HCT116 (cell line): ENCODE measurements at regions not wholly inside any gene's neighbourhood (a gene's known extent, or its start where the extent isn't known, plus 50 kb on each side); places are given as distances from the start of the nearest gene placed in this dataset.

Experiments used
- ATAC-seq: fragments of 200-7000 bp; cut with Tn5 transposase; 2 replicates; pipeline ENCODE4 v1.9.1; 2020; ENCODE audit warnings: mild to moderate bottlenecking, moderate library complexity
- BruUV-seq: library from RNA; stranded (reverse); fragments of 400-500 nt; replicated peaks from 2 replicates; lab custom pipeline; 2021; lab: Mats Ljungman, UMichigan
- CTCF ChIA-PET: fragments of 300-600 bp; sonication (Branson Sonifier 250); formaldehyde crosslinking; loops from one replicate; lab custom pipeline; 2021; ENCODE audit warnings: antibody characterized with exemption; lab: Charles Lee
- POLR2A ChIA-PET: fragments of 300-600, 350-600 bp; sonication (Branson Sonifier 250); formaldehyde crosslinking; loops from one replicate; lab custom pipeline; 2021; ENCODE audit warnings: antibody characterized with exemption; lab: Charles Lee
- RAD21 ChIA-PET, 2 experiments: fragments of 300-600 bp; sonication (Branson Sonifier 250); formaldehyde crosslinking; loops; one replicate each; lab custom pipeline; 2023; ENCODE audit warnings: low total read pairs in 2 of 2; ENCODE audit not compliant: uncharacterized antibody in 2 of 2, unreplicated experiment in 2 of 2, low non-redundant PET in 1 of 2; lab: Charles Lee
- DNase-seq: peaks from one replicate; pipeline ENCODE4 v3.0.0-alpha.2; 2010; ENCODE audit warnings: low read depth, low spot score
- H2AFZ ChIP-seq: fragments of 200-600 bp; shearing (Covaris generic), sonication (generic); 2 replicates; pipeline ENCODE4 v1.6.1; 2017; ENCODE audit warnings: low read depth, mixed run types, mixed read lengths, antibody characterized with exemption, low read length; ENCODE audit not compliant: poor library complexity, severe bottlenecking
- H3K27ac ChIP-seq: 2 replicates; pipeline ENCODE4 v1.5.1; 2012; ENCODE audit warnings: low read depth, low read length
- H3K27me3 ChIP-seq: fragments of 200-600 bp; sonication (generic); 2 replicates; pipeline ENCODE4 v1.6.1; 2016; ENCODE audit warnings: mixed run types, low read length, mixed read lengths; ENCODE audit not compliant: insufficient read depth
- H3K36me3 ChIP-seq, 2 experiments: fragments of 200-500 bp in 1 of 2; fragments of 200-600 bp in 1 of 2; sonication (Bioruptor generic) in 1 of 2; sonication (generic) in 1 of 2; 2 replicates each; pipeline versions ENCODE4 v1.5.1 to v1.6.1; 2014 to 2016; ENCODE audit warnings: low read length in 2 of 2, inconsistent platforms in 1 of 2, mixed read lengths in 1 of 2, mixed run types in 1 of 2; ENCODE audit not compliant: insufficient read depth in 2 of 2, control insufficient read depth in 1 of 2
- H3K4me1 ChIP-seq, 2 experiments: fragments of 200-600 bp in 1 of 2; sonication (generic) in 1 of 2; 2 replicates each; pipeline versions ENCODE4 v1.5.1 to v1.6.1; 2012 to 2017; ENCODE audit warnings: low read length in 2 of 2, inconsistent platforms in 1 of 2, mild to moderate bottlenecking in 1 of 2, mixed read lengths in 1 of 2, mixed run types in 1 of 2, moderate library complexity in 1 of 2; ENCODE audit not compliant: insufficient read depth in 2 of 2, control insufficient read depth in 1 of 2
- H3K4me2 ChIP-seq: fragments of 200-600 bp; sonication (generic); 2 replicates; pipeline ENCODE4 v1.6.1; 2017; ENCODE audit warnings: mixed run types, low read length, mixed read lengths
- H3K4me3 ChIP-seq, 2 experiments: fragments of 200-600 bp in 1 of 2; sonication (generic) in 1 of 2; replicated peaks in 1 of 2; 2 replicates each; pipeline ENCODE4 v1.5.1; 2011 to 2016; ENCODE audit warnings: low read length in 2 of 2, control low read depth in 1 of 2, low read depth in 1 of 2, mild to moderate bottlenecking in 1 of 2, mixed read lengths in 1 of 2, mixed run types in 1 of 2
- H3K79me2 ChIP-seq: fragments of 200-600 bp; sonication (generic); 2 replicates; pipeline ENCODE4 v1.6.1; 2017; ENCODE audit warnings: mild to moderate bottlenecking, mixed run types, low read length, moderate library complexity, mixed read lengths; ENCODE audit not compliant: insufficient read depth
- H3K9ac ChIP-seq: fragments of 200-600 bp; sonication (generic); 2 replicates; pipeline ENCODE4 v1.6.1; 2016; ENCODE audit warnings: low read length, mixed read lengths
- H3K9me2 ChIP-seq: fragments of 200-600 bp; sonication (generic), shearing (Covaris generic); 2 replicates; pipeline ENCODE4 v1.6.1; 2017; ENCODE audit warnings: mixed run types, mild to moderate bottlenecking, moderate library complexity; ENCODE audit not compliant: insufficient read depth
- H3K9me3 ChIP-seq, 2 experiments: fragments of 200-500 bp in 1 of 2; fragments of 200-600 bp in 1 of 2; sonication (Bioruptor generic) in 1 of 2; sonication (generic) in 1 of 2; 2 replicates each; pipeline ENCODE4 v1.6.1; 2014 to 2017; ENCODE audit warnings: low read length in 2 of 2, mixed read lengths in 2 of 2, inconsistent platforms in 1 of 2, low read depth in 1 of 2, mild to moderate bottlenecking in 1 of 2, mixed run types in 1 of 2, moderate library complexity in 1 of 2; ENCODE audit not compliant: control insufficient read depth in 1 of 2, insufficient read depth in 1 of 2
- H4K20me1 ChIP-seq: fragments of 200-600 bp; sonication (generic), shearing (Covaris generic); 2 replicates; pipeline ENCODE4 v1.6.1; 2017; ENCODE audit warnings: mixed run types, mild to moderate bottlenecking, moderate library complexity; ENCODE audit not compliant: insufficient read depth
- ATF3 ChIP-seq: IDR thresholded peaks from 2 replicates; pipeline ENCODE4 v1.6.1; 2012
- CBX3 ChIP-seq: IDR thresholded peaks from 2 replicates; pipeline ENCODE4 v1.6.1; 2012; ENCODE audit warnings: low read depth
- CEBPB ChIP-seq: IDR thresholded peaks from 2 replicates; pipeline ENCODE4 v1.6.1; 2012; ENCODE audit warnings: low read depth
- EZH2 ChIP-seq: fragments of 200-600 bp; sonication (generic); IDR thresholded peaks from 2 replicates; pipeline ENCODE4 v1.6.1; 2017; ENCODE audit warnings: antibody characterized with exemption, mixed run types
- FOSL1 ChIP-seq: IDR thresholded peaks from 2 replicates; pipeline ENCODE4 v1.6.1; 2012; ENCODE audit warnings: low read depth
- MAX ChIP-seq: IDR thresholded peaks from 2 replicates; pipeline ENCODE4 v1.6.1; 2012
- POLR2AphosphoS5 ChIP-seq: IDR thresholded peaks from 2 replicates; pipeline ENCODE4 v1.6.1; 2011; ENCODE audit warnings: mild to moderate bottlenecking, low read depth, low read length, moderate library complexity
- RAD21 ChIP-seq: IDR thresholded peaks from 2 replicates; pipeline ENCODE4 v1.6.1; 2012; ENCODE audit warnings: low read depth, mild to moderate bottlenecking
- REST ChIP-seq: IDR thresholded peaks from 2 replicates; pipeline ENCODE4 v1.6.1; 2012; ENCODE audit warnings: low read depth
- SP1 ChIP-seq: IDR thresholded peaks from 2 replicates; pipeline ENCODE4 v1.6.1; 2012; ENCODE audit warnings: low read depth
- SRF ChIP-seq: IDR thresholded peaks from 2 replicates; pipeline ENCODE4 v1.6.1; 2012; ENCODE audit warnings: low read depth
- TCF7L2 ChIP-seq: IDR thresholded peaks from 2 replicates; pipeline ENCODE4 v1.7.0; 2011; ENCODE audit warnings: borderline replicate concordance, inconsistent platforms; ENCODE audit not compliant: insufficient read depth, insufficient read length; ENCODE audit errors: extremely low read depth
- YY1 ChIP-seq: IDR thresholded peaks from 2 replicates; pipeline ENCODE4 v1.6.1; 2011; ENCODE audit warnings: low read length, low read depth, moderate library complexity, mild to moderate bottlenecking; ENCODE audit not compliant: insufficient replicate concordance; ENCODE audit errors: extremely low read depth
- ZFX ChIP-seq: fragments of 450-650 bp; IDR thresholded peaks from 2 replicates; pipeline ENCODE4 v1.6.1; 2017
- ZNF274 ChIP-seq: fragments of 200-500 bp; sonication (Bioruptor generic); IDR thresholded peaks from 2 replicates; pipeline ENCODE4 v1.6.1; 2014; ENCODE audit warnings: mild to moderate bottlenecking, low read depth, low read length, inconsistent platforms
- intact Hi-C: fragments of 100-400 bp; cut with micrococcal nuclease; formaldehyde crosslinking; loops from 2 replicates; pipeline ENCODE4 v1.10.0; 2022

- ChIA-PET RAD21 (no interaction called here), CTCF (no interaction called here), POLR2A (no interaction called here)
- no peak overlapping the region for H3K4me3 ChIP-seq
- no peaks in the 10 kb centered on the region; a peak in 1 of 4 replicates for H3K4me1 ChIP-seq
- no TSS peak for BruUV-seq
- intact Hi-C loops: no loop called here
- no peak overlapping the region for H3K9ac ChIP-seq
- no peaks in the 10 kb centered on the region for H3K27me3 ChIP-seq
- no peak overlapping the region for H3K4me2 ChIP-seq
- no peaks in the 10 kb centered on the region for H3K36me3 ChIP-seq
- no peak overlapping the region for H3K27ac ChIP-seq
- no peaks in the 10 kb centered on the region for H4K20me1 ChIP-seq
- no peaks in the 10 kb centered on the region for H3K79me2 ChIP-seq
- DNase-seq (no peak), ATAC-seq (no peak)
- H3K9me2 ChIP-seq: no peaks in the 10 kb centered on the region
- TF ChIP-seq ATF3 (no peak), RAD21 (no peak), FOSL1 (no peak), MAX (no peak), SRF (no peak), EZH2 (no peak), TCF7L2 (no peak), CBX3 (no peak), SP1 (no peak), CEBPB (no peak), REST (no peak), YY1 (no peak), ZFX (no peak), ZNF274 (no peak), POLR2AphosphoS5 (no peak)
- H2AFZ ChIP-seq: no peak overlapping the region
- no peaks in the 10 kb centered on the region; a peak in 1 of 4 replicates for H3K9me3 ChIP-seq
Observed at GRCh38 chr16:76970087-76970744, 220.8 kb upstream of the MON1B start.
